Ureter (tissue), 1 donor: ENCODE measurements at regions not wholly inside any gene's neighbourhood (a gene's known extent, or its start where the extent isn't known, plus 50 kb on each side); places are given as distances from the start of the nearest gene placed in this dataset.

Experiments used
- DNase-seq: peaks from one replicate; pipeline ENCODE4 v3.0.0-alpha.2; 2020; ENCODE audit warnings: low spot score
- donor health status: DM: yes; HTN: yes; CAD: no.

DNA sequence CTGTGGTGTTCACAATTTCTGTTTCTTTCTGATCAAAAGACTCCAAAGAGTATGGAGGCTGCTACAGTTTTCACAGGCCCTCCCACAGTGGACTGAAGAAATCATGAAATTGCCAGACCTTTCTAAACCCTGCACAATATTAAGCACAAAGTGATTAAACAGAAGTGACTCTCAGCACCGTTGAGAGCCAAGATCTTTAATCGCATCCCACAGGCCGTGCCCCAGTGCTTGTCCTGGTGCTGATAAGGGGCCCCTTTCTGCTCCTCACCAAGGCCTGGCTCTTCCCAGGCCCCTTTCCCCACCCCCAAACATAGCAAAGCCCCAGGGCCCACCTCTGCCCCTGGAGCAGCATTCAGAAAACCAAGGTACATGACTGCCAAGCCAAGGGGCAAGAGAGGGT lies 57.4 kb upstream of the BMAL1 start:
- DNase-seq = no peak

DNA sequence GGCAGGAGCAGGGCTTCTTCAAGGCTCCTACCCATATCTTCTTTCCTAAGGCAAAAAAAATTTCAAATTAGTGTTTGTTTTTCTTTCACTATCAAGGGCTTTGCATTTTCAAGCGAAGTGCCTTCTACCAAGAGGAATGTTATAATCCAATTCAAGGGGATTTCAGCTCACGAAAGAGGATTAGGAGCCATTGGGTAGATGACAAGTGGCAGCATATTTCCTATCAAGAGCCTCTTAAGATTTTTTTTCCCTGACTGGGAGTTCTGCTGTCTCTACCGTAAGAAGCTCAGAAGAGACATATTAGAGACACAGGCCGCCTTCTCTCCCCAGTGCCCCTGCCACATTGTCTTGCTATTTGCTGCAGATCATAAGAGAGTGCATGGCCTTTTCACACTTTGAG lies 55.9 kb upstream of the BMAL1 start:
- DNase-seq = no peak

GRCh38 chr11:13222285-13222684 lies 55.3 kb upstream of the BMAL1 start:
- DNase-seq = no peak

DNA sequence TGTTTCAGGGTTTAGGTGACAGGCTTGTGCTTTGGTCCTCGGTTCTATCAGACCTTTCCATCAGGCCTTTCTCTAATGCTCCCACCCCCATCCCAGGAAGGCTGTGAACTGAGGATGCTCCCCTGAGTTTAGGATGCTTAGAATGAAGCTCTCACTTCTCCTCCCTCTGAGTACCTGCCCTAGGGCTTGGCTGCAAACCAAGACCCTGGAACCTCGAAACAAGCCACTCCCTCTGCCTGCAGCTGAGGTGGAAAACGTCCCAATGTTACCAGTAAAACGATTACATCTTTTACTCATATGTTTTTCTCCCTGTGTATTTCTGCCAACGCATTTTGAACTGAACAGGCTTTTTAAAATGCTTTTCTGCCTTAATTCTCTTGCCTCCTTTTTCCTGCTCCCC lies 54.5 kb upstream of the BMAL1 start:
- DNase-seq = no peak

DNA sequence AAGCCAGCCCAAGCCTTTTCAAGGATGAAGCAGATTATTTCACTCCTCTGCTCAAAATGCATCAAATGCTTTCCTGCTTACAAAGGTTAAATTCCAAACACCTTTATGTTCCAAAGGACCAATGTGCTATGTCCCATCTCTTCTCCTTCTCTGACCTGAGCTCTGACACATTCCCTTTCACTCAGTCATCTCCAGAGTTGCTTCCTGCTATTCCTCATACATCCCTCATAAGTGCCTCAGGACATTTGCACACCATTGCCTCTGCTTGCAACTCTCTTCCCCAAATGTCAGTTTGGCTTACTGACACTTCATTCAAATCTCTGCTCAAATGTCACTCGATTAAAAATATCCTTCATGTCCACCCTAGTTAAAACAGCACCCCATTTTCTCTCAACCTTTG lies 53.3 kb upstream of the BMAL1 start:
- no peak for DNase-seq

- no peak for DNase-seq
Measured at GRCh38 chr11:13225038-13226001, 52.3 kb upstream of the BMAL1 start.

DNA sequence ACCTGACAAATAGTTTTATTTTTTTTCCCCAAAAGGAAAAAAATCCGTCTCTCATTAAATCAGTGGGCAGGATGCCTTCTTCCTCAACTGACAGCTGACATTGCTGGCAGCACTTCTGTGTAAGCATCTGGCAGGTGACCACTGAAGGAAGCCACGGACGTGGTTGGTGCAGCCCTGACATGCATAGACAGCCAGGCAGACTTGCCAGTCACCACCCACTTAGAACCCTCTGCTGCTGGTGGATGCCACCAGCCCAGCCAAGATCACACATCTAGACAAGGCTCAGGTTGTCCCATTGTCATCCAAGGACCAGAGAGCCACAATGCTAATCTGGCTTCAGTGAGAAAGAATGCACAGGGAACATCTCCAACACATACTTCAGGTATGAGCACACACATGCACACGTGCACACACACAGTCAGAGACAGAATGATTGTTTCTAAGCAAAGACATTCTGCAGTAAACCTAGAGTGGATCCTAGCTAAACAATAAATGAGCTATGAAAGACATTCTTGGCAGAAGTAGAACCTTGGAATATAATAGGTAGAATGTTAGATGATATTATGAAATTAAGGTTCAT lies 49.8 kb upstream of the BMAL1 start:
- DNase-seq = no peak
